HUES48 (cell line): ENCODE measurements at regions not wholly inside any gene's neighbourhood (a gene's known extent, or its start where the extent isn't known, plus 50 kb on each side); places are given as distances from the start of the nearest gene placed in this dataset.

ENCODE experiments used
- H3K27ac ChIP-seq: one replicate; pipeline ENCODE4 v1.7.0; 2013; ENCODE audit warnings: low read depth, low read length, inconsistent platforms
- H3K27me3 ChIP-seq: 2 replicates; pipeline ENCODE4 v1.6.1; 2013; ENCODE audit warnings: mild to moderate bottlenecking, low read length; ENCODE audit not compliant: control insufficient read depth, insufficient read depth
- H3K36me3 ChIP-seq: 2 replicates; pipeline ENCODE4 v1.6.1; 2013; ENCODE audit warnings: low read length; ENCODE audit not compliant: control insufficient read depth, insufficient read depth
- H3K4me1 ChIP-seq: 2 replicates; pipeline ENCODE4 v1.6.1; 2013; ENCODE audit warnings: mild to moderate bottlenecking, low read length; ENCODE audit not compliant: control insufficient read depth, insufficient read depth
- H3K4me3 ChIP-seq: 2 replicates; pipeline ENCODE4 v1.5.1; 2013; ENCODE audit warnings: mild to moderate bottlenecking, low read depth, low read length
- H3K9ac ChIP-seq: 2 replicates; pipeline ENCODE4 v1.6.1; 2013; ENCODE audit warnings: mild to moderate bottlenecking, low read depth, low read length, moderate library complexity
- H3K9me3 ChIP-seq: 2 replicates; pipeline ENCODE4 v1.6.1; 2013; ENCODE audit warnings: low read length; ENCODE audit not compliant: control insufficient read depth, insufficient read depth

GRCh38 chr9:107221321-107221720, 61.8 kb upstream of the RAD23B start:
- Histone ChIP-seq H3K4me1 (peaks cover 6% of the 10 kb centered on the region; the same call in 1 of the 2 replicates), H3K36me3 (no peaks in the 10 kb centered on the region), H3K9me3 (no peaks in the 10 kb centered on the region), H3K27me3 (no peaks in the 10 kb centered on the region), H3K4me3 (no peak overlapping the region), H3K9ac (no peak overlapping the region), H3K27ac (peak overlapping the region; percentile 2)

GRCh38 chr9:107222020-107222522, 61.0 kb upstream of the RAD23B start:
- no peaks in the 10 kb centered on the region for H3K27me3 ChIP-seq

GRCh38 chr9:107223381-107223780, 59.7 kb upstream of the RAD23B start:
- Histone ChIP-seq H3K36me3 (no peaks in the 10 kb centered on the region), H3K4me3 (no peak overlapping the region), H3K9me3 (no peaks in the 10 kb centered on the region), H3K27me3 (no peaks in the 10 kb centered on the region), H3K27ac (no peak overlapping the region), H3K4me1 (peaks cover 9% of the 10 kb centered on the region), H3K9ac (no peak overlapping the region)

More at GRCh38 chr9:107222020-107222522, 61.0 kb upstream of the RAD23B start:
- Histone ChIP-seq H3K27ac (no peak overlapping the region), H3K36me3 (no peaks in the 10 kb centered on the region), H3K9ac (no peak overlapping the region), H3K9me3 (no peaks in the 10 kb centered on the region), H3K4me3 (no peak overlapping the region), H3K4me1 (peaks cover 6% of the 10 kb centered on the region; the same call in 1 of the 2 replicates)

- Histone ChIP-seq H3K27me3 (no peaks in the 10 kb centered on the region), H3K4me3 (no peak overlapping the region), H3K4me1 (peaks cover 18% of the 10 kb centered on the region), H3K36me3 (no peaks in the 10 kb centered on the region), H3K27ac (no peak overlapping the region), H3K9me3 (no peaks in the 10 kb centered on the region), H3K9ac (no peak overlapping the region)
Observed at GRCh38 chr9:107224252-107224651, 58.8 kb upstream of the RAD23B start.

- Histone ChIP-seq H3K4me3 (no peak overlapping the region), H3K36me3 (no peaks in the 10 kb centered on the region)
Observed at GRCh38 chr9:107226421-107226820, 56.7 kb upstream of the RAD23B start.

GRCh38 chr9:107227774-107228173, 55.3 kb upstream of the RAD23B start:
- no peaks in the 10 kb centered on the region for H3K36me3 ChIP-seq
- no peaks in the 10 kb centered on the region for H3K27me3 ChIP-seq
- H3K4me1 ChIP-seq = peaks cover 14% of the 10 kb centered on the region
- no peak overlapping the region for H3K4me3 ChIP-seq
- H3K9ac ChIP-seq = no peak overlapping the region
- H3K27ac ChIP-seq = no peak overlapping the region
- no peaks in the 10 kb centered on the region for H3K9me3 ChIP-seq

More at GRCh38 chr9:107226421-107226820, 56.7 kb upstream of the RAD23B start:
- H3K27ac ChIP-seq = no peak overlapping the region
- H3K27me3 ChIP-seq = no peaks in the 10 kb centered on the region
- H3K9ac ChIP-seq = no peak overlapping the region
- H3K9me3 ChIP-seq = no peaks in the 10 kb centered on the region
- peaks cover 16% of the 10 kb centered on the region for H3K4me1 ChIP-seq

- Histone ChIP-seq H3K9ac (no peak overlapping the region), H3K36me3 (no peaks in the 10 kb centered on the region), H3K9me3 (no peaks in the 10 kb centered on the region), H3K27ac (peak overlapping the region; percentile 7), H3K4me1 (peaks cover 14% of the 10 kb centered on the region), H3K4me3 (no peak overlapping the region), H3K27me3 (no peaks in the 10 kb centered on the region)
Observed at GRCh38 chr9:107228496-107229039, 54.5 kb upstream of the RAD23B start.

- H3K27ac ChIP-seq = no peak overlapping the region
- no peaks in the 10 kb centered on the region for H3K27me3 ChIP-seq
- H3K4me3 ChIP-seq = no peak overlapping the region
- H3K36me3 ChIP-seq = no peaks in the 10 kb centered on the region
- peaks cover 14% of the 10 kb centered on the region for H3K4me1 ChIP-seq
- no peak overlapping the region for H3K9ac ChIP-seq
- H3K9me3 ChIP-seq = no peaks in the 10 kb centered on the region
Observed at GRCh38 chr9:107229241-107229741, 53.8 kb upstream of the RAD23B start.
